ENCODE measurements at regions not wholly inside any gene's neighbourhood (a gene's known extent, or its start where the extent isn't known, plus 50 kb on each side); places are given as distances from the start of the nearest gene placed in this dataset.

DNA sequence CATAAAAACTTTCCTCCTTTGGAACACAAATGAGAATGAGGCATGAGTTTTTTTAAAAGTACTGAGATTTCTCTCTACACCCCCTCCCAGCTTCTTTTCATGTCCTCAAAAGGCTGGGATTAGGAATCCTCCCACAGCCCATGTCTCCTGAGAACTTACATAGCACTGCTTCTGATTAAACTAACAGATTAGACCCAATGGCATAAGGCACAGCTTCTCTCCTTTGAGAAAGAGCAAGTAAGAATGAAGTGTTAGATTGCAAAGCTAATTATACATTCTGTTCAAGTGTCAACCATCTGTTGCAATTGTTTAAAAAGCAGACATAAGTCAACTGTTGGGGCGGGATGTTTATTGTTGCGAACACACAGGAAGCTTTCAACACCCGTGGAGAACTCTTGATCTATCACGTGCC lies 715.1 kb downstream of the CDH11 start:
- TF ChIP-seq CTCF (IDR thresholded peaks at IDR 0.05) (no peak), SIN3A (IDR thresholded peaks at IDR 0.05; ENCODE audit: borderline replicate concordance, insufficient read depth, low read depth, low read length) (no peak), POLR2AphosphoS5 (IDR thresholded peaks at IDR 0.05; ENCODE audit: low read depth, low read length) (no peak)
